Natural killer cell (primary cell): ENCODE measurements at regions not wholly inside any gene's neighbourhood (a gene's known extent, or its start where the extent isn't known, plus 50 kb on each side); places are given as distances from the start of the nearest gene placed in this dataset.
"Not testable (repeated sequence)": the region's sequence is repeated elsewhere in the genome, so short reads cannot be mapped to it uniquely, and the experiment has no call there.

ENCODE experiments used
- ATAC-seq, 3 donors: fragments of 150-1000 bp in 2 of 3; fragments of 200-7000 bp in 1 of 3; cut with Tn5 transposase; 1 replicate in 1 of 3; 2 replicates in 2 of 3; pipeline ENCODE4 v1.10.0; 2021; ENCODE audit warnings: mild to moderate bottlenecking in 2 of 3, moderate library complexity in 2 of 3
- DNase-seq, 2 donors: peaks; one replicate each; pipeline versions ENCODE4 v3.0.0 to v3.0.0-alpha.2; 2013 to 2021; ENCODE audit warnings: mixed read lengths in 1 of 2
- H3K27ac ChIP-seq: one replicate; pipeline ENCODE4 v1.5.1; 2013; ENCODE audit warnings: mild to moderate bottlenecking, low read length
- H3K27me3 ChIP-seq: one replicate; pipeline ENCODE4 v1.6.1; 2013; ENCODE audit warnings: low read length; ENCODE audit not compliant: control insufficient read depth, insufficient read depth
- H3K36me3 ChIP-seq: one replicate; pipeline ENCODE4 v1.6.1; 2013; ENCODE audit warnings: low read length; ENCODE audit not compliant: control insufficient read depth, insufficient read depth
- H3K4me1 ChIP-seq: one replicate; pipeline ENCODE4 v1.6.1; 2013; ENCODE audit warnings: low read length; ENCODE audit not compliant: control insufficient read depth, insufficient read depth
- H3K4me3 ChIP-seq: one replicate; pipeline ENCODE4 v1.5.1; 2013; ENCODE audit warnings: low read length
- H3K9me3 ChIP-seq: one replicate; pipeline ENCODE4 v1.6.1; 2013; ENCODE audit warnings: low read length; ENCODE audit not compliant: control insufficient read depth, insufficient read depth
- H3K27ac Mint-ChIP-seq, 2 donors: one replicate each; pipeline ENCODE4 v1.8.0; 2022; ENCODE audit warnings: mild to moderate bottlenecking in 2 of 2, mixed read lengths in 2 of 2, moderate library complexity in 1 of 2
- H3K27me3 Mint-ChIP-seq, 2 donors: one replicate each; pipeline ENCODE4 v1.8.0; 2022; ENCODE audit warnings: low read depth in 2 of 2, mixed read lengths in 2 of 2
- H3K36me3 Mint-ChIP-seq: one replicate; pipeline ENCODE4 v1.8.0; 2022; ENCODE audit warnings: mixed read lengths
- H3K4me1 Mint-ChIP-seq, 2 donors: one replicate each; pipeline ENCODE4 v1.8.0; 2022; ENCODE audit warnings: mixed read lengths in 2 of 2
- H3K4me3 Mint-ChIP-seq: one replicate; pipeline ENCODE4 v1.8.0; 2022; ENCODE audit warnings: mild to moderate bottlenecking, moderate library complexity, mixed read lengths
- H3K9me3 Mint-ChIP-seq, 2 donors: one replicate each; pipeline ENCODE4 v1.8.0; 2022; ENCODE audit warnings: mixed read lengths in 2 of 2
- WGBS: methylation state at CpG from one replicate; pipeline ENCODE4 v1.1.7; 2013; ENCODE audit warnings: missing lambda C conversion rate; ENCODE audit not compliant: insufficient coverage; 5-methylcytosine and 5-hydroxymethylcytosine counted together
- intact Hi-C: fragments of 100-400 bp; cut with micrococcal nuclease; formaldehyde crosslinking; loops from one replicate; pipeline ENCODE4 v1.14.2; 2022

GRCh38 chr15:84516773-84517172 is 84.0 kb upstream of the ZSCAN2 start:
- H3K4me1 Mint-ChIP-seq, H3K27me3 Mint-ChIP-seq, H3K9me3 Mint-ChIP-seq, H3K27me3 ChIP-seq, intact Hi-C loops, H3K9me3 ChIP-seq, H3K4me3 ChIP-seq, ATAC-seq, H3K27ac ChIP-seq, H3K27ac Mint-ChIP-seq, H3K36me3 Mint-ChIP-seq, H3K36me3 ChIP-seq, H3K4me1 ChIP-seq, DNase-seq, H3K4me3 Mint-ChIP-seq: not testable (repeated sequence)
- 100% methylated on average over 1 of the region's 6 CpGs for WGBS

DNA sequence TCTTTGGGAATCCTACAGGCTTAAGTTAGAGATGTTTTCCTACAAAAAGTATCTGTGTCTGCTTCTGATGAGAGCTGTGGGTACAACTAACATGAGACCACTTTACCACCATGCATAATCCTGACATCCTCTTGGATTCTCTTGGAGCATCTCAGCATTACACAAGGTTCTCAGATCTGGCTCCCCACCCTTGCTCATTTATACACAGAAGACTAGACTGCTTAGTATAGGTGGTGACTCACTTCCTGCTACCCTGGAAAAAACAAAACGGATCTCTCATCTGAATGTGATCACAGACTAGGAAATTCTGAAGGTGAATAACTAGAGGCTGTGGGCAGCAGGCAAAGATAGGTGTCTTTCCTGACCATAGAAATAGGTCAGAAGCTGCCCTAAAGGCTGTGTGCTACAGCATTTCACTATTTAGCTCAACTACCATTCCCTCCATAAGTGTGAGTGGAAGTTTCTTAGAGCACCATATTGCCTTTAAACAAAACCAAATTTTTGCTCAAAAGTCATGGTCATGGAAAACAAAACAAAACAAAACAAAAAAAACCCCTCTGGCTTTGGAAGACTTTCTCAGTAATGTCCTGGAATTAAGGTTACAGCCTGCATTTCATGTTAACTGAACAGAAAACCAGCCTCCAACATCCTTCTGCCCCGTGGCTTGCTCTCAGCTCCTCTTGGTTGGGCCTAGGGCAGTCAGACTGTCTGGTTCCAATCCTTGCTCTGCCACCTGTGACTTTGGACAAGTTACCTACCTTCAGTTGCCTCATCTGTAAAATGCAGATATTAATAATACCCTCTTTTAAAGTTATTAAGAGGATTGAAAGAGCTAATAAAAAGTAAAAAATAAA is 75.1 kb upstream of the ZSCAN2 start:
- H3K9me3 ChIP-seq, DNase-seq, H3K9me3 Mint-ChIP-seq, H3K27ac Mint-ChIP-seq, H3K4me3 ChIP-seq, H3K27me3 ChIP-seq, H3K27me3 Mint-ChIP-seq, H3K4me3 Mint-ChIP-seq, intact Hi-C loops, H3K4me1 ChIP-seq, H3K4me1 Mint-ChIP-seq, H3K36me3 Mint-ChIP-seq, H3K27ac ChIP-seq, H3K36me3 ChIP-seq: not testable (repeated sequence)
- peak in 2 of 3 donors; percentile 30 to 60 for ATAC-seq
- WGBS, result no CpG with 5 or more reads among the region's 2 CpGs

- H3K4me3 ChIP-seq, H3K4me3 Mint-ChIP-seq, H3K27ac ChIP-seq, H3K4me1 ChIP-seq, H3K9me3 ChIP-seq, H3K27me3 Mint-ChIP-seq, intact Hi-C loops, H3K36me3 Mint-ChIP-seq, H3K36me3 ChIP-seq, H3K9me3 Mint-ChIP-seq, H3K27me3 ChIP-seq, H3K27ac Mint-ChIP-seq, H3K4me1 Mint-ChIP-seq, ATAC-seq, DNase-seq: not testable (repeated sequence)
- WGBS, result 97% methylated on average over 4 of the region's 4 CpGs
These were observed 70.1 kb upstream of the ZSCAN2 start for GRCh38 chr15:84530751-84531150.

GRCh38 chr15:84531223-84531622 is 69.6 kb upstream of the ZSCAN2 start:
- H3K9me3 Mint-ChIP-seq, intact Hi-C loops, H3K4me1 ChIP-seq, H3K36me3 Mint-ChIP-seq, DNase-seq, H3K27ac Mint-ChIP-seq, H3K27ac ChIP-seq, H3K4me3 ChIP-seq, H3K27me3 ChIP-seq, H3K4me3 Mint-ChIP-seq, H3K4me1 Mint-ChIP-seq, H3K9me3 ChIP-seq, H3K36me3 ChIP-seq, ATAC-seq, H3K27me3 Mint-ChIP-seq: not testable (repeated sequence)
- WGBS, result no CpG with 5 or more reads among the region's 1 CpG

- ATAC-seq, H3K36me3 ChIP-seq, H3K4me1 ChIP-seq, DNase-seq, H3K9me3 Mint-ChIP-seq, H3K27me3 Mint-ChIP-seq, H3K27me3 ChIP-seq, H3K27ac Mint-ChIP-seq, H3K4me3 ChIP-seq, H3K4me1 Mint-ChIP-seq, intact Hi-C loops, H3K27ac ChIP-seq, H3K36me3 Mint-ChIP-seq, H3K4me3 Mint-ChIP-seq, H3K9me3 ChIP-seq: not testable (repeated sequence)
- 90% methylated on average over 3 of the region's 3 CpGs for WGBS
These were observed 69.0 kb upstream of the ZSCAN2 start for GRCh38 chr15:84531709-84532367.

GRCh38 chr15:84533705-84534104 is 67.1 kb upstream of the ZSCAN2 start:
- H3K36me3 Mint-ChIP-seq, H3K4me3 Mint-ChIP-seq, H3K27ac ChIP-seq, H3K9me3 ChIP-seq, ATAC-seq, H3K4me3 ChIP-seq, H3K9me3 Mint-ChIP-seq, H3K27me3 Mint-ChIP-seq, DNase-seq, H3K4me1 Mint-ChIP-seq, H3K27ac Mint-ChIP-seq, H3K36me3 ChIP-seq, intact Hi-C loops, H3K27me3 ChIP-seq, H3K4me1 ChIP-seq: not testable (repeated sequence)
- WGBS, result no CpG with 5 or more reads among the region's 2 CpGs

DNA sequence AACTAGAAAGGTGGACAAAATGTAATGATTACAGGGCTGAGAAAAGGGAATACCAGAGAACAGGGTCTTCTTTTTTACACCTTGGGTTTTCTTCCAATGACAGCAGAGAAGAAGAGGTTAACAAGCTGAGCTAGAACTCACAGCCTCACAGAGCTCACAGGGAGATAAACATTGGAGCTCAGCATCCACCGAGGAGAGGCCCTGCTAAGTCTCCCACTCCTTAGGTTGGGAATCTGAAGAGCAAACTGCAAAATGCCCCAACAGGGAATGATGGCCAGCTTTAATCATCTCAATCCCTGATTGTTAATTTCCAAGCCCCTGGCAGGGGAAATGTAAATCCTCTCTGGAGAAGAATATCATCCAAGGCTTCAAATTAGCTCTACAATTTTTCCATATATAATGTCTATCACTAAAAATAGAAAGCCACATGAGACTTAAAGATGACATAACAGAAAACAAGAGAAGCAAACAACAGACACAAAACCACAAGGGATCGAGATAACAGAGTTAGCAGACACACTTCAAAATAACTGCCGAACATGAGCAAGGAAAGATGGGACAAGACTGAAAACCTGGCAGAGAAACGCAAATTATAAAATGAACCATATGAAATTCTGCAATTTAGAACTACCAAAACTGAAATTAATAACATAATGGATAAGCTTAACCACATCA is 66.1 kb upstream of the ZSCAN2 start:
- H3K9me3 ChIP-seq, H3K27me3 Mint-ChIP-seq, H3K4me1 ChIP-seq, intact Hi-C loops, H3K4me3 Mint-ChIP-seq, H3K27ac ChIP-seq, H3K4me3 ChIP-seq, H3K9me3 Mint-ChIP-seq, H3K4me1 Mint-ChIP-seq, H3K36me3 Mint-ChIP-seq, H3K36me3 ChIP-seq, DNase-seq, ATAC-seq, H3K27me3 ChIP-seq: not testable (repeated sequence)
- WGBS, result 36% methylated on average over 4 of the region's 4 CpGs
- H3K27ac Mint-ChIP-seq, result peak overlapping the region in 1 of 2 donors; percentile 19
